B cell (primary cell): ENCODE measurements at regions not wholly inside any gene's neighbourhood (a gene's known extent, or its start where the extent isn't known, plus 50 kb on each side); places are given as distances from the start of the nearest gene placed in this dataset.

Experiments
- ATAC-seq: fragments of 200-7000 bp; cut with Tn5 transposase; one replicate; pipeline ENCODE4 v1.10.0; 2021; ENCODE audit warnings: low read depth, mild to moderate bottlenecking, moderate number of reproducible peaks, moderate library complexity
- CTCF ChIA-PET: fragments of 350-600 bp; sonication (Branson Sonifier 250); formaldehyde crosslinking; loops from one replicate; lab custom pipeline; 2021; ENCODE audit warnings: antibody characterized with exemption, inconsistent platforms; lab: Charles Lee
- POLR2A ChIA-PET: fragments of 350-600 bp; sonication (Branson Sonifier 250); formaldehyde crosslinking; loops from one replicate; lab custom pipeline; 2021; ENCODE audit warnings: antibody characterized with exemption; lab: Charles Lee
- DNase-seq: peaks from one replicate; pipeline ENCODE4 v3.0.0; 2013
- H2AFZ ChIP-seq: 2 replicates; pipeline ENCODE4 v1.6.1; 2012; ENCODE audit warnings: mild to moderate bottlenecking, low read depth, low read length; ENCODE audit not compliant: insufficient read depth, poor library complexity, severe bottlenecking
- H3K27ac ChIP-seq, 2 donors: 1 replicate in 1 of 2; 2 replicates in 1 of 2; pipeline ENCODE4 v1.5.1; 2012 to 2013; ENCODE audit warnings: low read length in 2 of 2, mild to moderate bottlenecking in 2 of 2, moderate library complexity in 1 of 2
- H3K27me3 ChIP-seq, 4 experiments: fragments of 200-600 bp in 1 of 4; sonication (generic) in 1 of 4; replicated peaks in 1 of 4; 1 replicate in 2 of 4; 2 replicates in 2 of 4; pipeline versions ENCODE4 v1.6.1 to v1.7.0; 2013 to 2016; ENCODE audit warnings: low read length in 3 of 4, mild to moderate bottlenecking in 2 of 4, mixed read lengths in 1 of 4, moderate library complexity in 1 of 4; ENCODE audit not compliant: insufficient read depth in 4 of 4, control insufficient read depth in 3 of 4; ENCODE audit errors: control extremely low read depth in 1 of 4
- H3K36me3 ChIP-seq, 2 experiments: replicated peaks in 1 of 2; 1 replicate in 1 of 2; 2 replicates in 1 of 2; pipeline versions ENCODE4 v1.6.1 to v1.7.1; 2013; ENCODE audit warnings: low read length in 1 of 2; ENCODE audit not compliant: insufficient read depth in 2 of 2, control insufficient read depth in 1 of 2; ENCODE audit errors: control extremely low read depth in 1 of 2, extremely low read depth in 1 of 2
- H3K4me1 ChIP-seq, 2 donors: fragments of 200-600 bp in 1 of 2; sonication (generic) in 1 of 2; 1 replicate in 1 of 2; 2 replicates in 1 of 2; pipeline versions ENCODE4 v1.5.1 to v1.6.1; 2013 to 2017; ENCODE audit warnings: low read length in 2 of 2; ENCODE audit not compliant: control insufficient read depth in 2 of 2, insufficient read depth in 2 of 2
- H3K4me2 ChIP-seq: replicated peaks from 2 replicates; pipeline ENCODE3; 2012; ENCODE audit warnings: mild to moderate bottlenecking, low read depth, low read length; ENCODE audit not compliant: poor library complexity, severe bottlenecking
- H3K4me3 ChIP-seq, 5 experiments: fragments of 200-600 bp in 1 of 5; sonication (generic) in 1 of 5; 1 replicate in 3 of 5; 2 replicates in 2 of 5; pipeline versions ENCODE4 v1.5.1 to v1.7.0; 2011 to 2016; ENCODE audit warnings: low read length in 4 of 5, mild to moderate bottlenecking in 4 of 5, low read depth in 2 of 5, control low read depth in 1 of 5, moderate library complexity in 1 of 5; ENCODE audit not compliant: insufficient read depth in 1 of 5; ENCODE audit errors: control extremely low read depth in 1 of 5, extremely low read depth in 1 of 5
- H3K79me2 ChIP-seq: fragments of 200-600 bp; sonication (generic); one replicate; pipeline ENCODE4 v1.6.0; 2016; ENCODE audit warnings: low read length; ENCODE audit not compliant: control insufficient read depth, insufficient read depth
- H3K9ac ChIP-seq: fragments of 200-600 bp; sonication (generic); 2 replicates; pipeline ENCODE4 v1.6.1; 2017; ENCODE audit warnings: mild to moderate bottlenecking, low read length, moderate library complexity
- H3K9me3 ChIP-seq, 3 donors: one replicate each; pipeline versions ENCODE4 v1.6.1 to v1.7.1; 2013; ENCODE audit warnings: low read length in 2 of 3; ENCODE audit not compliant: control insufficient read depth in 2 of 3, insufficient read depth in 1 of 3; ENCODE audit errors: control extremely low read depth in 1 of 3
- H4K20me1 ChIP-seq: 2 replicates; pipeline ENCODE4 v1.6.0; 2012; ENCODE audit warnings: mild to moderate bottlenecking, low read length; ENCODE audit not compliant: insufficient read depth, control insufficient read depth, poor library complexity, severe bottlenecking
- H3K27ac Mint-ChIP-seq: one replicate; pipeline ENCODE4 v1.8.0; 2021; ENCODE audit warnings: mixed read lengths
- H3K27me3 Mint-ChIP-seq: one replicate; pipeline ENCODE4 v1.8.0; 2021; ENCODE audit warnings: mixed read lengths
- H3K4me1 Mint-ChIP-seq: one replicate; pipeline ENCODE4 v1.8.0; 2021; ENCODE audit warnings: mixed read lengths
- H3K4me3 Mint-ChIP-seq: one replicate; pipeline ENCODE4 v1.8.0; 2021; ENCODE audit warnings: mixed read lengths
- H3K9me3 Mint-ChIP-seq: one replicate; pipeline ENCODE4 v1.8.0; 2022; ENCODE audit warnings: mixed read lengths; ENCODE audit not compliant: insufficient read depth
- EZH2 ChIP-seq: IDR thresholded peaks from 2 replicates; pipeline ENCODE4 v1.6.1; 2012; ENCODE audit warnings: borderline replicate concordance, low read depth, mild to moderate bottlenecking, moderate library complexity, low read length; ENCODE audit not compliant: insufficient read depth, poor library complexity, severe bottlenecking
- WGBS: methylation state at CpG from one replicate; pipeline ENCODE4 v1.1.5; 2013; ENCODE audit warnings: missing lambda C conversion rate; ENCODE audit not compliant: insufficient coverage; 5-methylcytosine and 5-hydroxymethylcytosine counted together
- intact Hi-C: fragments of 100-400 bp; cut with micrococcal nuclease; formaldehyde crosslinking; loops from one replicate; pipeline ENCODE4 v1.10.0; 2022
- TF ChIP-seq, protein P1 (sequence below): fragments of 200-600 bp; IDR thresholded peaks from one replicate; pipeline ENCODE4 v1.8.0; 2022; ENCODE audit warnings: antibody characterized with exemption, mild to moderate bottlenecking

DNA sequence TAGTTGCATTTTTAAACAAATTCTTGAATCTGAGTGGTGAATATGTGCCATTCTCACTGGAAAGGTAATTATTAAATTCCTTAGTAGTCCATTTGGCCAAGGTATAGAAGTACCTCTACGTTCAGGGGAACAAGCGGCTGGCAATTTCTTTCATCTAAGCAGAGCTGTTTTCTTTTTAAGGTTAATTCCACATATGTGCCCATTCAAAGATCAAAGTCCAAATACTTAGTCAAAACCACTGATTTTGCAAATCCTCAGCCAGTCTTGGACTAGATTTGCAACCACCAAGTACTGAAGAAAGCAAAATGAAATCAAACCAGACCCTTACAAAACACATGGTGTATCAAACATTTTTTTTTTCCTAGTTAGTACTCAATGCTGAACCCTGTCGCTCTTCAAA, 68.7 kb upstream of the JDP2 start:
- H3K4me2 ChIP-seq = no peak overlapping the region
- TF ChIP-seq EZH2 = no peak
- TF ChIP-seq, protein P1, sequence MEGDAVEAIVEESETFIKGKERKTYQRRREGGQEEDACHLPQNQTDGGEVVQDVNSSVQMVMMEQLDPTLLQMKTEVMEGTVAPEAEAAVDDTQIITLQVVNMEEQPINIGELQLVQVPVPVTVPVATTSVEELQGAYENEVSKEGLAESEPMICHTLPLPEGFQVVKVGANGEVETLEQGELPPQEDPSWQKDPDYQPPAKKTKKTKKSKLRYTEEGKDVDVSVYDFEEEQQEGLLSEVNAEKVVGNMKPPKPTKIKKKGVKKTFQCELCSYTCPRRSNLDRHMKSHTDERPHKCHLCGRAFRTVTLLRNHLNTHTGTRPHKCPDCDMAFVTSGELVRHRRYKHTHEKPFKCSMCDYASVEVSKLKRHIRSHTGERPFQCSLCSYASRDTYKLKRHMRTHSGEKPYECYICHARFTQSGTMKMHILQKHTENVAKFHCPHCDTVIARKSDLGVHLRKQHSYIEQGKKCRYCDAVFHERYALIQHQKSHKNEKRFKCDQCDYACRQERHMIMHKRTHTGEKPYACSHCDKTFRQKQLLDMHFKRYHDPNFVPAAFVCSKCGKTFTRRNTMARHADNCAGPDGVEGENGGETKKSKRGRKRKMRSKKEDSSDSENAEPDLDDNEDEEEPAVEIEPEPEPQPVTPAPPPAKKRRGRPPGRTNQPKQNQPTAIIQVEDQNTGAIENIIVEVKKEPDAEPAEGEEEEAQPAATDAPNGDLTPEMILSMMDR = no peak
- no peak overlapping the region for H3K27ac ChIP-seq
- peaks cover 4% of the 10 kb centered on the region for H3K27me3 Mint-ChIP-seq
- H3K79me2 ChIP-seq = no peaks in the 10 kb centered on the region
- H3K4me1 ChIP-seq = no peaks in the 10 kb centered on the region
- ChIA-PET CTCF (no interaction called here), POLR2A (interaction anchor here (0.7 kb wide), 1 partner anchor 22 kb away, joined by 3 read pairs; no protein-coding TSS in a partner anchor)
- H3K9ac ChIP-seq = no peak overlapping the region
- ATAC-seq = no peak
- no peaks in the 10 kb centered on the region for H3K4me1 Mint-ChIP-seq
- H3K9me3 ChIP-seq = no peaks in the 10 kb centered on the region
- H3K27ac Mint-ChIP-seq = no peak overlapping the region
- no peak overlapping the region for H3K4me3 Mint-ChIP-seq
- no peaks in the 10 kb centered on the region for H3K36me3 ChIP-seq
- DNase-seq = no peak
- no peaks in the 10 kb centered on the region for H4K20me1 ChIP-seq
- no peaks in the 10 kb centered on the region for H3K9me3 Mint-ChIP-seq
- peaks cover 0 to 5% (median 0%) of the 10 kb centered on the region in 4 experiments for H3K27me3 ChIP-seq
- H3K4me3 ChIP-seq = no peak overlapping the region
- 100% methylated on average over 2 of the region's 3 CpGs for WGBS
- H2AFZ ChIP-seq = no peak overlapping the region
- intact Hi-C loops = no loop called here

DNA sequence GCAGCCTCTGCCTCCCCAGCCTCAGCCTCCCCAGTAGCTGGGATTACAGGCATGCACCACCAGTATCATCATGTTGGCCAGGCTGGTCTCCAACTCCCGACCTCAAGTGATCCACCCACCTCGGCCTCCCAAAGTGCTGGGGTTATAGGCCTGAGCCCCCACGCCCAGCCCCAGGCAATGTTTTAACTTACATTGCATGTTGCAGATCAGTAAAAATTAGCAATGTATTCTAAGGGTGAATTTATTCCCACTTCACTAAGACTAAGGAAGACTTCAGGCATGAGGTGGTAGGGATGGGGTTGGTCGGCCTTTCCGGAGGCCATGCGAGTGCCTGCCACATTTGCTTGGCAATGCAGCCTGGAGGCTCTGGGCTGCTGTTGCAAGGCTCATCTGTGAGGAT, 66.8 kb upstream of the JDP2 start:
- ATAC-seq (no peak), DNase-seq (no peak)
- Histone ChIP-seq H3K79me2 (no peaks in the 10 kb centered on the region), H3K27ac (no peak overlapping the region), H2AFZ (no peak overlapping the region), H3K4me1 (no peaks in the 10 kb centered on the region), H3K36me3 (no peaks in the 10 kb centered on the region), H3K9me3 (no peaks in the 10 kb centered on the region), H3K9ac (no peak overlapping the region), H3K4me2 (no peak overlapping the region), H4K20me1 (no peaks in the 10 kb centered on the region), H3K27me3 (peaks cover 0 to 5% (median 0%) of the 10 kb centered on the region in 4 experiments), H3K4me3 (no peak overlapping the region)
- H3K4me1 Mint-ChIP-seq = no peaks in the 10 kb centered on the region
- no peak overlapping the region for H3K27ac Mint-ChIP-seq
- WGBS = 80% methylated on average over 5 of the region's 6 CpGs
- TF ChIP-seq EZH2 = no peak
- TF ChIP-seq, protein P1 = no peak
- no peaks in the 10 kb centered on the region for H3K9me3 Mint-ChIP-seq
- intact Hi-C loops = no loop called here
- ChIA-PET POLR2A (no interaction called here), CTCF (no interaction called here)
- no peak overlapping the region for H3K4me3 Mint-ChIP-seq
- H3K27me3 Mint-ChIP-seq = peaks cover 4% of the 10 kb centered on the region
